HEK293T (cell line): ENCODE measurements at regions not wholly inside any gene's neighbourhood (a gene's known extent, or its start where the extent isn't known, plus 50 kb on each side); places are given as distances from the start of the nearest gene placed in this dataset.

Experiments used
- ARNT ChIP-seq: fragments of 450-650 bp; IDR thresholded peaks from 2 replicates; pipeline ENCODE4 v1.6.1; 2017; ENCODE audit warnings: mild to moderate bottlenecking
- BHLHE40 ChIP-seq: fragments of 450-650 bp; IDR thresholded peaks from 2 replicates; pipeline ENCODE4 v1.6.1; 2016; ENCODE audit warnings: mild to moderate bottlenecking, moderate library complexity, borderline replicate concordance
- FOXM1 ChIP-seq: fragments of 450-650 bp; IDR thresholded peaks from 2 replicates; pipeline ENCODE4 v1.6.1; 2017; ENCODE audit warnings: mild to moderate bottlenecking, borderline replicate concordance
- LEF1 ChIP-seq: fragments of 450-650 bp; IDR thresholded peaks from 2 replicates; pipeline ENCODE4 v1.6.1; 2017; ENCODE audit warnings: mild to moderate bottlenecking, borderline replicate concordance
- SP1 ChIP-seq: fragments of 450-650 bp; IDR thresholded peaks from 2 replicates; pipeline ENCODE4 v1.6.1; 2017

GRCh38 chr6:79862126-79862525 lies 85.2 kb downstream of the ELOVL4 start:
- no peak for TF ChIP-seq BHLHE40
- TF ChIP-seq LEF1: no peak
- no peak for TF ChIP-seq FOXM1
- TF ChIP-seq ARNT: no peak
- no peak for TF ChIP-seq SP1
